HepG2 (cell line): ENCODE measurements at regions not wholly inside any gene's neighbourhood (a gene's known extent, or its start where the extent isn't known, plus 50 kb on each side); places are given as distances from the start of the nearest gene placed in this dataset.

Experiments
- ATAC-seq: fragments of 200-7000 bp; cut with Tn5 transposase; 3 replicates; pipeline ENCODE4 v1.9.1; 2020; ENCODE audit warnings: mild to moderate bottlenecking, moderate library complexity
- BruUV-seq: library from RNA; stranded (reverse); fragments of 400-500 nt; replicated peaks from 2 replicates; lab custom pipeline; 2021; lab: Mats Ljungman, UMichigan
- CTCF ChIA-PET: fragments of 300-600 bp; formaldehyde crosslinking; extraction: SDS; loops from one replicate; lab custom pipeline; 2021; ENCODE audit warnings: low total read pairs, inconsistent platforms, low intra/inter-chr PET ratio; lab: Yijun Ruan, JAX
- POLR2A ChIA-PET: fragments of 350-600 bp; sonication (Branson Sonifier 250); formaldehyde crosslinking; loops from one replicate; lab custom pipeline; 2020; ENCODE audit warnings: antibody characterized with exemption, inconsistent platforms; lab: Yijun Ruan, JAX
- DNase-seq: peaks from one replicate; pipeline ENCODE4 v3.0.0-alpha.2; 2015; ENCODE audit warnings: low spot score
- FAIRE-seq: peaks from 3 replicates; lab custom pipeline; 2011; peaks lifted over from hg19 to GRCh38; lab: Jason Lieb, UNC
- H2AFZ ChIP-seq: one replicate; pipeline ENCODE4 v1.6.1; 2011; ENCODE audit warnings: low read length, inconsistent platforms
- H3K27ac ChIP-seq: fragments of 300-600 bp; 3 replicates; pipeline ENCODE4 v1.8.0; 2011; ENCODE audit warnings: mixed run types, mild to moderate bottlenecking, mixed read lengths, low read length, inconsistent platforms; ENCODE audit not compliant: insufficient read depth; ENCODE audit errors: extremely low read length
- H3K27me3 ChIP-seq, 2 experiments: fragments of 200-600 bp in 1 of 2; 2 replicates in 1 of 2; 3 replicates in 1 of 2; pipeline versions ENCODE4 v1.6.0 to v1.8.0; 2011; ENCODE audit warnings: low read length in 2 of 2, mild to moderate bottlenecking in 2 of 2, moderate library complexity in 2 of 2, inconsistent platforms in 1 of 2; ENCODE audit not compliant: insufficient read depth in 2 of 2, control insufficient read depth in 1 of 2
- H3K36me3 ChIP-seq, 2 experiments: fragments of 200-600 bp in 1 of 2; replicated peaks in 1 of 2; 2 replicates in 1 of 2; 3 replicates in 1 of 2; pipeline versions ENCODE4 v1.5.1 to v1.8.0; 2011; ENCODE audit warnings: low read length in 2 of 2, inconsistent platforms in 1 of 2; ENCODE audit not compliant: insufficient read depth in 2 of 2, control insufficient read depth in 1 of 2
- H3K4me1 ChIP-seq: 2 replicates; pipeline ENCODE4 v1.5.1; 2012; ENCODE audit warnings: low read length, inconsistent platforms; ENCODE audit not compliant: insufficient read depth
- H3K4me2 ChIP-seq: 2 replicates; pipeline ENCODE4 v1.6.0; 2011; ENCODE audit warnings: low read depth, low read length, inconsistent platforms
- H3K4me3 ChIP-seq, 3 experiments: fragments of 200-600 bp in 1 of 3; sonication (generic), shearing (Covaris generic) in 1 of 3; replicated peaks in 1 of 3; 2 replicates each; pipeline ENCODE4 v1.5.1; 2011 to 2016; ENCODE audit warnings: low read length in 3 of 3, inconsistent platforms in 2 of 3, low read depth in 2 of 3, mild to moderate bottlenecking in 2 of 3, control low read depth in 1 of 3, mixed read lengths in 1 of 3; ENCODE audit not compliant: insufficient read depth in 1 of 3
- H3K79me2 ChIP-seq: one replicate; pipeline ENCODE4 v1.6.1; 2011; ENCODE audit warnings: low read length, inconsistent platforms; ENCODE audit not compliant: insufficient read depth
- H3K9ac ChIP-seq: 2 replicates; pipeline ENCODE4 v1.6.0; 2011; ENCODE audit warnings: mild to moderate bottlenecking, low read depth, low read length, inconsistent platforms; ENCODE audit not compliant: insufficient read depth
- H3K9me3 ChIP-seq: 2 replicates; pipeline ENCODE4 v1.5.1; 2012; ENCODE audit warnings: mild to moderate bottlenecking, low read length
- H4K20me1 ChIP-seq: 2 replicates; pipeline ENCODE4 v1.6.0; 2011; ENCODE audit warnings: inconsistent platforms, mild to moderate bottlenecking, low read length, moderate library complexity; ENCODE audit not compliant: insufficient read depth
- BCLAF1 ChIP-seq: fragments of 450-650 bp; IDR thresholded peaks from 2 replicates; pipeline ENCODE4 v1.6.1; 2017; ENCODE audit warnings: mild to moderate bottlenecking
- PHB2 ChIP-seq: fragments of 450-650 bp; IDR thresholded peaks from 2 replicates; pipeline ENCODE4 v1.6.1; 2018; ENCODE audit not compliant: partially characterized antibody
- PRDM10 ChIP-seq: sonication (generic); formaldehyde crosslinking; IDR thresholded peaks from 2 replicates; pipeline ENCODE4 v1.4.0; 2020; ENCODE audit warnings: low read depth, missing genetic modification reagents
- TBP ChIP-seq: sonication (generic); formaldehyde crosslinking; IDR thresholded peaks from 2 replicates; pipeline ENCODE4 v1.5.0; 2020; ENCODE audit warnings: missing genetic modification reagents
- UBTF ChIP-seq: sonication (generic); formaldehyde crosslinking; IDR thresholded peaks from 2 replicates; pipeline ENCODE4 v1.4.0; 2020; ENCODE audit warnings: mild to moderate bottlenecking, missing genetic modification reagents
- ZNF142 ChIP-seq: sonication (generic); formaldehyde crosslinking; IDR thresholded peaks from 2 replicates; pipeline ENCODE4 v1.4.0; 2020; ENCODE audit warnings: missing genetic modification reagents
- ZNF263 ChIP-seq: sonication (generic); formaldehyde crosslinking; IDR thresholded peaks from 2 replicates; pipeline ENCODE4 v1.4.0; 2020; ENCODE audit warnings: missing genetic modification reagents
- WGBS: methylation state at CpG from one replicate; pipeline ENCODE4 v1.1.6; 2017; ENCODE audit warnings: low lambda C conversion rate; 5-methylcytosine and 5-hydroxymethylcytosine counted together
- in situ Hi-C: cut with HindIII; loops from 2 replicates; pipeline ENCODE4 v1.10.0; 2017; ENCODE audit warnings: low pct_unique_long_range_greater_than_20kb; ENCODE audit not compliant: extremely low pct_ligation_motif_present
- intact Hi-C: fragments of 100-400 bp; cut with micrococcal nuclease; formaldehyde crosslinking; loops from one replicate; pipeline ENCODE4 v1.10.0; 2022; ENCODE audit not compliant: unreplicated experiment

GRCh38 chr13:80101040-80101439 lies 239.9 kb downstream of the SPRY2 start (continued):
- TF ChIP-seq PRDM10 (CRISPR knock-in tag) (no peak), PHB2 (no peak)

- H3K9ac ChIP-seq = no peak overlapping the region
- H3K4me1 ChIP-seq = no peaks in the 10 kb centered on the region
- H4K20me1 ChIP-seq = no peaks in the 10 kb centered on the region
- no peak overlapping the region for H2AFZ ChIP-seq
- intact Hi-C loops (no loop called here), in situ Hi-C loops (no loop called here)
- ATAC-seq (no peak), DNase-seq (no peak), FAIRE-seq (no peak)
- CTCF ChIA-PET = no interaction called here
- H3K36me3 ChIP-seq = no peaks in the 10 kb centered on the region
- BruUV-seq = no TSS peak
- H3K79me2 ChIP-seq = no peaks in the 10 kb centered on the region
- no peak overlapping the region for H3K4me2 ChIP-seq
- H3K9me3 ChIP-seq = peaks cover 10% of the 10 kb centered on the region; the same call in 1 of the 2 replicates
- no peak overlapping the region for H3K27ac ChIP-seq
- WGBS = 10% methylated on average over 2 of the region's 2 CpGs
- no peak overlapping the region for H3K4me3 ChIP-seq
- POLR2A ChIA-PET = no interaction called here
- H3K27me3 ChIP-seq = no peaks in the 10 kb centered on the region
- no peak for TF ChIP-seq UBTF
- TF ChIP-seq TBP (CRISPR knock-in tag) = no peak
- TF ChIP-seq BCLAF1 = no peak
- TF ChIP-seq ZNF142 (CRISPR knock-in tag) = no peak
- no peak for TF ChIP-seq ZNF263 (CRISPR knock-in tag)
Observed at GRCh38 chr13:80100636-80101035, 240.3 kb downstream of the SPRY2 start.
